Activated CD8-positive, alpha-beta T cell treated with anti-CD3 and anti-CD28 coated beads, Interleukin-2, amount 10 ng/mL, durations not matched to agents 7 days and 5 days (primary cell): ENCODE measurements at regions not wholly inside any gene's neighbourhood (a gene's known extent, or its start where the extent isn't known, plus 50 kb on each side); places are given as distances from the start of the nearest gene placed in this dataset.
"Not testable (repeated sequence)": the region's sequence is repeated elsewhere in the genome, so short reads cannot be mapped to it uniquely, and the experiment has no call there.

Experiments
- ATAC-seq: fragments of 150-1000 bp; cut with Tn5 transposase; one replicate; pipeline ENCODE4 v1.10.0; 2021; ENCODE audit warnings: moderate library complexity
- CTCF ChIA-PET: fragments of 350-600 bp; sonication (Branson Sonifier 250); formaldehyde crosslinking; loops from one replicate; lab custom pipeline; 2021; ENCODE audit warnings: antibody characterized with exemption; lab: Charles Lee
- POLR2A ChIA-PET: fragments of 350-600 bp; sonication (Branson Sonifier 250); formaldehyde crosslinking; loops from one replicate; lab custom pipeline; 2021; ENCODE audit warnings: antibody characterized with exemption; lab: Charles Lee
- DNase-seq: peaks from one replicate; pipeline ENCODE4 v3.0.0-alpha.2; 2020
- H3K27ac Mint-ChIP-seq: one replicate; pipeline ENCODE4 v1.8.0; 2021; ENCODE audit warnings: mild to moderate bottlenecking, mixed read lengths
- H3K27me3 Mint-ChIP-seq: one replicate; pipeline ENCODE4 v1.8.0; 2021; ENCODE audit warnings: low read depth, mixed read lengths
- H3K36me3 Mint-ChIP-seq: one replicate; pipeline ENCODE4 v1.8.0; 2021; ENCODE audit warnings: low read depth, mixed read lengths
- H3K4me1 Mint-ChIP-seq: one replicate; pipeline ENCODE4 v1.8.0; 2021; ENCODE audit warnings: low read depth, mixed read lengths
- H3K4me3 Mint-ChIP-seq: one replicate; pipeline ENCODE4 v1.8.0; 2021; ENCODE audit warnings: mild to moderate bottlenecking, mixed read lengths
- H3K9me3 Mint-ChIP-seq: one replicate; pipeline ENCODE4 v1.8.0; 2022; ENCODE audit warnings: mixed read lengths; ENCODE audit not compliant: insufficient read depth

GRCh38 chr3:154850921-154851320 lies 229.2 kb upstream of the MME start:
- no peaks in the 10 kb centered on the region for H3K4me1 Mint-ChIP-seq
- POLR2A ChIA-PET, result no interaction called here
- no peak for ATAC-seq

GRCh38 chr3:154849408-154849807 lies 230.7 kb upstream of the MME start:
- CTCF ChIA-PET, result no interaction called here
- POLR2A ChIA-PET, result no interaction called here
- Mint-ChIP-seq H3K4me1 (no peaks in the 10 kb centered on the region), H3K27me3 (no peaks in the 10 kb centered on the region), H3K36me3 (no peaks in the 10 kb centered on the region), H3K4me3 (no peak overlapping the region), H3K27ac (no peak overlapping the region), H3K9me3 (no peaks in the 10 kb centered on the region)
- no peak for DNase-seq
- ATAC-seq, result no peak

More at GRCh38 chr3:154850921-154851320, 229.2 kb upstream of the MME start:
- Mint-ChIP-seq H3K9me3 (no peaks in the 10 kb centered on the region), H3K4me3 (no peak overlapping the region), H3K27ac (no peak overlapping the region), H3K36me3 (no peaks in the 10 kb centered on the region), H3K27me3 (no peaks in the 10 kb centered on the region)
- CTCF ChIA-PET, result no interaction called here
- no peak for DNase-seq

GRCh38 chr3:154844863-154845262 lies 235.3 kb upstream of the MME start:
- Mint-ChIP-seq H3K4me3 (no peak overlapping the region), H3K27ac (no peak overlapping the region), H3K36me3 (no peaks in the 10 kb centered on the region), H3K27me3 (no peaks in the 10 kb centered on the region), H3K9me3 (no peaks in the 10 kb centered on the region), H3K4me1 (no peaks in the 10 kb centered on the region)
- no peak for ATAC-seq
- POLR2A ChIA-PET, result no interaction called here
- no peak for DNase-seq
- CTCF ChIA-PET, result no interaction called here

GRCh38 chr3:154843647-154844046 lies 236.5 kb upstream of the MME start:
- no peaks in the 10 kb centered on the region for H3K4me1 Mint-ChIP-seq
- ChIA-PET CTCF (no interaction called here), POLR2A (no interaction called here)
- H3K36me3 Mint-ChIP-seq, result no peaks in the 10 kb centered on the region
- H3K4me3 Mint-ChIP-seq, result no peak overlapping the region
- H3K9me3 Mint-ChIP-seq, result no peaks in the 10 kb centered on the region
- no peak for ATAC-seq
- DNase-seq, result no peak
- H3K27me3 Mint-ChIP-seq, result no peaks in the 10 kb centered on the region
- no peak overlapping the region for H3K27ac Mint-ChIP-seq

GRCh38 chr3:154842536-154842935 lies 237.6 kb upstream of the MME start:
- ChIA-PET CTCF (no interaction called here), POLR2A (no interaction called here)
- ATAC-seq (no peak), DNase-seq (no peak)
- Mint-ChIP-seq H3K27ac (no peak overlapping the region), H3K27me3 (no peaks in the 10 kb centered on the region), H3K9me3 (no peaks in the 10 kb centered on the region), H3K4me3 (no peak overlapping the region), H3K4me1 (no peaks in the 10 kb centered on the region), H3K36me3 (no peaks in the 10 kb centered on the region)

- ATAC-seq (no peak), DNase-seq (no peak)
- Mint-ChIP-seq H3K36me3 (no peaks in the 10 kb centered on the region), H3K4me3 (no peak overlapping the region), H3K27ac (no peak overlapping the region), H3K4me1 (no peaks in the 10 kb centered on the region), H3K9me3 (no peaks in the 10 kb centered on the region), H3K27me3 (no peaks in the 10 kb centered on the region)
- ChIA-PET CTCF (no interaction called here), POLR2A (no interaction called here)
Observed at GRCh38 chr3:154835639-154836038, 244.5 kb upstream of the MME start.

- ATAC-seq, H3K9me3 Mint-ChIP-seq, H3K4me3 Mint-ChIP-seq, DNase-seq, H3K27ac Mint-ChIP-seq, H3K27me3 Mint-ChIP-seq, H3K36me3 Mint-ChIP-seq, H3K4me1 Mint-ChIP-seq, POLR2A ChIA-PET: not testable (repeated sequence)
- CTCF ChIA-PET, result interaction anchor here (0.6 kb wide), 1 partner anchor 176 kb away, joined by 3 read pairs; no protein-coding TSS in a partner anchor
Observed at GRCh38 chr3:154834831-154835230, 245.3 kb upstream of the MME start.

GRCh38 chr3:154829929-154830328 lies 250.2 kb upstream of the MME start:
- POLR2A ChIA-PET, result no interaction called here
- H3K27ac Mint-ChIP-seq, result no peak overlapping the region
- no peaks in the 10 kb centered on the region for H3K27me3 Mint-ChIP-seq
- no peak overlapping the region for H3K4me3 Mint-ChIP-seq
- H3K9me3 Mint-ChIP-seq, result no peaks in the 10 kb centered on the region
- H3K36me3 Mint-ChIP-seq, result no peaks in the 10 kb centered on the region
- DNase-seq, result no peak
- no peaks in the 10 kb centered on the region for H3K4me1 Mint-ChIP-seq
- CTCF ChIA-PET, result no interaction called here
- ATAC-seq, result no peak

- CTCF ChIA-PET, result no interaction called here
- ATAC-seq (no peak), DNase-seq (no peak)
- H3K4me3 Mint-ChIP-seq, result no peak overlapping the region
- H3K9me3 Mint-ChIP-seq, result no peaks in the 10 kb centered on the region
- POLR2A ChIA-PET, result no interaction called here
- H3K36me3 Mint-ChIP-seq, result no peaks in the 10 kb centered on the region
- no peak overlapping the region for H3K27ac Mint-ChIP-seq
- H3K27me3 Mint-ChIP-seq, result no peaks in the 10 kb centered on the region
- H3K4me1 Mint-ChIP-seq, result no peaks in the 10 kb centered on the region
Observed at GRCh38 chr3:154819491-154819890, 260.6 kb upstream of the MME start.

GRCh38 chr3:154818676-154819255 lies 261.4 kb upstream of the MME start:
- H3K4me1 Mint-ChIP-seq, result no peaks in the 10 kb centered on the region
- H3K9me3 Mint-ChIP-seq, result no peaks in the 10 kb centered on the region
- DNase-seq (no peak), ATAC-seq (no peak)
- no peaks in the 10 kb centered on the region for H3K27me3 Mint-ChIP-seq
- H3K4me3 Mint-ChIP-seq, result no peak overlapping the region
- POLR2A ChIA-PET, result no interaction called here
- H3K36me3 Mint-ChIP-seq, result no peaks in the 10 kb centered on the region
- CTCF ChIA-PET, result no interaction called here
- H3K27ac Mint-ChIP-seq, result no peak overlapping the region

- H3K27ac Mint-ChIP-seq, H3K27me3 Mint-ChIP-seq, H3K4me3 Mint-ChIP-seq, ATAC-seq, POLR2A ChIA-PET, H3K9me3 Mint-ChIP-seq, DNase-seq, H3K4me1 Mint-ChIP-seq, CTCF ChIA-PET, H3K36me3 Mint-ChIP-seq: not testable (repeated sequence)
Observed at GRCh38 chr3:154810017-154810416, 270.1 kb upstream of the MME start.

- ATAC-seq (no peak), DNase-seq (no peak)
- no peak overlapping the region for H3K27ac Mint-ChIP-seq
- H3K4me3 Mint-ChIP-seq, result no peak overlapping the region
- H3K9me3 Mint-ChIP-seq, result no peaks in the 10 kb centered on the region
- CTCF ChIA-PET, result no interaction called here
- H3K27me3 Mint-ChIP-seq, result no peaks in the 10 kb centered on the region
- no peaks in the 10 kb centered on the region for H3K36me3 Mint-ChIP-seq
- POLR2A ChIA-PET, result no interaction called here
- H3K4me1 Mint-ChIP-seq, result no peaks in the 10 kb centered on the region
Observed at GRCh38 chr3:154801729-154802128, 278.4 kb upstream of the MME start.

- ChIA-PET CTCF (no interaction called here), POLR2A (no interaction called here)
- Mint-ChIP-seq H3K4me3 (no peak overlapping the region), H3K9me3 (no peaks in the 10 kb centered on the region), H3K4me1 (no peaks in the 10 kb centered on the region), H3K27me3 (no peaks in the 10 kb centered on the region), H3K36me3 (no peaks in the 10 kb centered on the region), H3K27ac (no peak overlapping the region)
- DNase-seq (no peak), ATAC-seq (no peak)
Observed at GRCh38 chr3:154799800-154800199, 280.3 kb upstream of the MME start.
